ENCODE measurements at regions not wholly inside any gene's neighbourhood (a gene's known extent, or its start where the extent isn't known, plus 50 kb on each side); places are given as distances from the start of the nearest gene placed in this dataset.

DNA sequence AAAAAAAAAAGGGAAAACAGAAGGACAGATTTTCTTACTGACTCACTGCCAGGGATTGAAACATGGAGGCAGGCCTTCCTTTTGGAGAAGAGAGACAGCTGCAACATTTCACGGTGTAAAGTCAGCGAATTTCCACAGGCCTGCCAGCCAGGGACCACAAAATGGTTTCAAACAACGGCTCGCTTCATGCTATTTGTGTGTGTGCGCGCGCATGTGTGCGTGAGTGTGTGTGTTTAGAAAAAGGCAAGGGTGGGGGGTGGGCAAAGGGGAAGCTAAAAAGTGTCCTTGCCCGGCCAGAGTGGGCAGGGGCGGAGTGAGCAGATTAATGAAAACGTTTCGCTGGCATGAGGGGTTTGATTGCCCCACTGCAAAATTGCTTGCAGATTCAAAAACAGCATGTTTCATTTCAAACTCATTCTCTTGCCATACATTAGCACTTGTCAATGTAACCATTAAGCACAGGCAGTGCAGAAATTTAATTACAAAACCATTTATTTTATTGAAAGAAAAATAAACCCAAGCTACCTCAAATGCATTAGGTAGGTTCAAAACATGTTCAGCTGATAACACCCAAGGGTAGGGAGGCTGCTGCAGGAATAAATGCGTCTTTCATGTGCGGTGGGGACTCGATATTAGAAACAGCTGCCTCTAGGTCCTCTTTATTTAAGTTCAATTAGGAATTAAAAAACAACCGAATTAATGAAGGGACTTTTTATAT lies 182.1 kb upstream of the SIX2 start:
- Histone ChIP-seq H3K36me3 (ENCODE audit: control insufficient read depth, insufficient read depth, low read length) (no peaks in the 10 kb centered on the region), H3K4me3 (ENCODE audit: low read depth, low read length) (no peak overlapping the region), H3K27me3 (ENCODE audit: control insufficient read depth, insufficient read depth, low read length) (no peaks in the 10 kb centered on the region)
- no peak for DNase-seq (ENCODE audit: low read depth)
- TF ChIP-seq CTCF (IDR thresholded peaks at IDR 0.05; ENCODE audit: insufficient read depth, low read length, poor library complexity, severe bottlenecking): no peak

DNA sequence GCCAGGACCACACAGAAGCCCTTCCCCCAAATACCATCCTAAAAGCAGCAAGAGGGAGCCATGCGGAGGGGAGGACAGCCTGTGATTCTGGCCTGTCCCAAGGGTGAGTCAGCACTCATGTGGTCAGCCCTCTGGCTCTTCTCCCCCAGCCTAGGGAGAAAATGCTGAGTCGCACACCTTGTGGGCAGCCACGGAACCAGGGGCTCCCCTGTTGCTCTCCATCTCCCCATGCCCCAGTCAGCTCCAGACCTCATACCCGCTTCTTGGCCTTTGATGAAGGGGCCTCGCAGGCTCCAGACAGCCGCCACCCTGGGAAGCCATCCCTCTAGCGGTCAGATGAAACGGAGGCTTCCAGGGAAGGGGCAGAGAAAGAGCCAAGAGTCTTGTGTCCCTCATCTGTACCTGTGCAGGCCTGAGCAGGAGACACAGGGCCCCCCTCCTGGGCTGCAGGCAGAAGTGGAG lies 181.3 kb upstream of the SIX2 start:
- TF ChIP-seq CTCF (IDR thresholded peaks at IDR 0.05; ENCODE audit: insufficient read depth, low read length, poor library complexity, severe bottlenecking): no peak
- DNase-seq (ENCODE audit: low read depth): no peak
- no peaks in the 10 kb centered on the region for H3K27me3 ChIP-seq (ENCODE audit: control insufficient read depth, insufficient read depth, low read length)
- no peaks in the 10 kb centered on the region for H3K36me3 ChIP-seq (ENCODE audit: control insufficient read depth, insufficient read depth, low read length)
- H3K4me3 ChIP-seq (ENCODE audit: low read depth, low read length): no peak overlapping the region

GRCh38 chr2:45184606-45185005 lies 175.4 kb upstream of the SIX2 start:
- peak; percentile 80 for DNase-seq (ENCODE audit: low read depth)
- Histone ChIP-seq H3K4me3 (ENCODE audit: low read depth, low read length) (no peak overlapping the region), H3K36me3 (ENCODE audit: control insufficient read depth, insufficient read depth, low read length) (no peaks in the 10 kb centered on the region), H3K27me3 (ENCODE audit: control insufficient read depth, insufficient read depth, low read length) (no peaks in the 10 kb centered on the region)
- TF ChIP-seq CTCF (IDR thresholded peaks at IDR 0.05; ENCODE audit: insufficient read depth, low read length, poor library complexity, severe bottlenecking): no peak

- Histone ChIP-seq H3K27me3 (ENCODE audit: control insufficient read depth, insufficient read depth, low read length) (no peaks in the 10 kb centered on the region), H3K36me3 (ENCODE audit: control insufficient read depth, insufficient read depth, low read length) (no peaks in the 10 kb centered on the region)
- no peak for DNase-seq (ENCODE audit: low read depth)
Measured at GRCh38 chr2:45182667-45183295, 173.5 kb upstream of the SIX2 start.

GRCh38 chr2:45180779-45181178 lies 171.5 kb upstream of the SIX2 start:
- Histone ChIP-seq H3K4me3 (ENCODE audit: low read depth, low read length) (no peak overlapping the region), H3K27me3 (ENCODE audit: control insufficient read depth, insufficient read depth, low read length) (no peaks in the 10 kb centered on the region), H3K36me3 (ENCODE audit: control insufficient read depth, insufficient read depth, low read length) (no peaks in the 10 kb centered on the region)
- DNase-seq (ENCODE audit: low read depth): no peak
- TF ChIP-seq CTCF (IDR thresholded peaks at IDR 0.05; ENCODE audit: insufficient read depth, low read length, poor library complexity, severe bottlenecking): no peak

More at GRCh38 chr2:45182667-45183295, 173.5 kb upstream of the SIX2 start:
- no peak for TF ChIP-seq CTCF (IDR thresholded peaks at IDR 0.05; ENCODE audit: insufficient read depth, low read length, poor library complexity, severe bottlenecking)
- no peak overlapping the region for H3K4me3 ChIP-seq (ENCODE audit: low read depth, low read length)

Data from kidney epithelial cell (primary cell).